GM23338 (cell line): ENCODE measurements at regions not wholly inside any gene's neighbourhood (a gene's known extent, or its start where the extent isn't known, plus 50 kb on each side); places are given as distances from the start of the nearest gene placed in this dataset.
"Not testable (repeated sequence)": the region's sequence is repeated elsewhere in the genome, so short reads cannot be mapped to it uniquely, and the experiment has no call there.

Experiments
- CREB1 ChIP-seq: fragments of 250-450 bp; sonication (Bioruptor Pico); IDR thresholded peaks from 2 replicates; pipeline ENCODE4 v1.5.0; 2020; ENCODE audit warnings: low read depth, mild to moderate bottlenecking, moderate library complexity
- CTCF ChIP-seq, 2 experiments: fragments of 200-600 bp in 1 of 2; sonication (generic) in 1 of 2; conservative IDR thresholded peaks; 2 replicates each; pipeline versions ENCODE4 v1.5.1 to v1.6.1; 2016 to 2017; ENCODE audit warnings: antibody characterized with exemption in 2 of 2, low read depth in 2 of 2, mild to moderate bottlenecking in 2 of 2, moderate library complexity in 1 of 2
- ETS1 ChIP-seq: IDR thresholded peaks from 2 replicates; pipeline ENCODE4 v1.6.1; 2016; ENCODE audit warnings: antibody characterized with exemption
- EZH2 ChIP-seq: fragments of 200-600 bp; sonication (generic); IDR thresholded peaks from one replicate; pipeline ENCODE4 v1.8.0; 2017; ENCODE audit warnings: antibody characterized with exemption, mild to moderate bottlenecking, low read depth; ENCODE audit not compliant: unreplicated experiment
- EZH2phosphoT487 ChIP-seq: fragments of 200-600 bp; sonication (generic); IDR thresholded peaks from one replicate; pipeline ENCODE4 v1.8.1; 2018; ENCODE audit warnings: antibody characterized with exemption; ENCODE audit not compliant: unreplicated experiment
- JUNB ChIP-seq: IDR thresholded peaks from one replicate; pipeline ENCODE4 v1.6.1; 2016; ENCODE audit warnings: antibody characterized with exemption; ENCODE audit not compliant: unreplicated experiment
- NANOG ChIP-seq: IDR thresholded peaks from 2 replicates; pipeline ENCODE4 v1.6.1; 2016; ENCODE audit warnings: antibody characterized with exemption, borderline replicate concordance
- POLR2AphosphoS5 ChIP-seq: IDR thresholded peaks from 2 replicates; pipeline ENCODE4 v1.6.1; 2016; ENCODE audit warnings: antibody characterized with exemption, low read depth
- REST ChIP-seq: IDR thresholded peaks from one replicate; pipeline ENCODE4 v1.6.1; 2018; ENCODE audit warnings: antibody characterized with exemption; ENCODE audit not compliant: unreplicated experiment
- STAT1 ChIP-seq: IDR thresholded peaks from one replicate; pipeline ENCODE4 v1.6.1; 2016; ENCODE audit warnings: antibody characterized with exemption; ENCODE audit not compliant: unreplicated experiment
- ZNF114 ChIP-seq: fragments of 250-450 bp; sonication (Bioruptor Pico); IDR thresholded peaks from 2 replicates; pipeline ENCODE4 v1.5.0; 2020; ENCODE audit warnings: mild to moderate bottlenecking, moderate library complexity
- ZNF331 ChIP-seq: fragments of 250-450 bp; sonication (Bioruptor Pico); IDR thresholded peaks from 2 replicates; pipeline ENCODE4 v1.5.0; 2020; ENCODE audit warnings: low read depth, mild to moderate bottlenecking, moderate library complexity
- ZNF462 ChIP-seq: fragments of 250-450 bp; sonication (Bioruptor Pico); IDR thresholded peaks from 2 replicates; pipeline ENCODE4 v1.5.0; 2020; ENCODE audit warnings: mild to moderate bottlenecking, moderate library complexity

GRCh38 chr11:13197374-13197773, 80.2 kb upstream of the BMAL1 start:
- TF ChIP-seq CREB1 (CRISPR knock-in tag); CTCF (conservative IDR thresholded peaks at IDR 0.05; ENCODE audit: low read depth in 2 of 2); ETS1; EZH2phosphoT487; POLR2AphosphoS5; EZH2; JUNB; REST; NANOG; ZNF114; ZNF462 (CRISPR knock-in tag); ZNF331 (CRISPR knock-in tag); STAT1: not testable (repeated sequence)
